ENCODE measurements at regions not wholly inside any gene's neighbourhood (a gene's known extent, or its start where the extent isn't known, plus 50 kb on each side); places are given as distances from the start of the nearest gene placed in this dataset.

DNA sequence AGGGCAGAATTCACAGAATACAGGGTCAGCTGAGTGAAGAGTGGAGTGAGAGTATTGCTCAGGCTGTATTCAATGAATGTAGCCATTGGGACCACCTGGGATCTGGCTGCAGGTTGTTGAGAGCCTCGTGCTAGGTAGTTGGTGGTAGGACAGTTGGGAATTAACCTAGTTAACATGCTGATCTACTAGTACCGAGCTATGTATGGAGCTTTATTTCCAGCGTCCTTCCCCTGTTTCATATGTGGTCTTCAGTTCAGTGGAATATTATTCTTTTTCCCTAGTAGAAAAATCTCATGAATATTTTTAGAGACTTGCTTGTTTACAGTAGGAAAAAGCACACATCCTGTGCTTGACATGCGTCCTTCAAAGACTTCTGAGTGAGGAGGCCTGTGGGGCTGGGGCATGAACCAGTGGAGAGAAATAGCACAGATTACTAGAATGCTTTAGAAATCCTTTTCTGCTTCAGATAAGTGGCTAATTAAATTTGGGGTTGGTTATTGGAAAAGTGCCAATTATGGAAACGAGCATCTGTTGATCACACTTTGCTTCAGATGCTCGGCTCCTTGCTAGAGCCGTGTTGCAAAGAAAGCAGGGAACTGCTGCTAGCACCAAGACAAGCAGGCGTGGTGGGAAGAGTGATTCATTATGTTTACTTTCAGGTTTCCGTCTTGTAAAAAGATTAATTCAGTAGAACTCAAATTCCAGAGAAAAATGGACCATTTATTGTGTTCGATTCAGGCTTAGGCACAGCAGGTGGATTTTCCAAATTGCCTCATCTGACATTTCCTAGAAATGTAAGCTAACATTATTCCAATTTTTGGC lies 53.6 kb downstream of the ARF6 start:
- peak; percentile 51 for DNase-seq
- peaks cover 7% of the 10 kb centered on the region for H3K9me3 Mint-ChIP-seq

DNA sequence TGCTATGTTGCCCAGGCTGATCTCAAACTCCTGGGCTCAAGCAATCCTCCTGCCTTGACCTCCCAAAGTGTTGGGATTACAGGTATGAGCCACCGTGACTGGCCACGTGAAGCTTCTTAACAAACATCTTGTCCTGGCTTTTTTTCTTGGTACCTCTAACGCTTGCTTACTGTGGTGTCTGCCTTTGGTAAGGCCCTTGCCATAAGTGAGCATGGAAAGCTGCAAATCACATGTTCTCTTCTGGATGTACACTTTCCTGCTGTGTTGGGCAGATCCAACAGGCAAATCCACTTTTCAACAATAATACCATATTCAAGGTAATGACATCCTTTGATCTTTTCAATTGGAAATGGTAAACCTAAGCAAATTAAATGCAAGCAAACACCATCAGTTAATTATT lies 54.6 kb downstream of the ARF6 start:
- no peaks in the 10 kb centered on the region for H3K27me3 Mint-ChIP-seq (ENCODE audit: low read depth)
- H3K27ac Mint-ChIP-seq = no peak overlapping the region
- no peak for DNase-seq
- peaks cover 7% of the 10 kb centered on the region for H3K9me3 Mint-ChIP-seq
- peaks cover 62% of the 10 kb centered on the region for H3K4me1 Mint-ChIP-seq (ENCODE audit: low read depth)
- CTCF ChIA-PET = interaction anchor here (0.7 to 1.3 kb wide), 2 partner anchors 29 to 85 kb away, joined by 3 to 7 read pairs; no protein-coding TSS in a partner anchor
- intact Hi-C loops (cut with micrococcal nuclease) = no loop called here
- no peak overlapping the region for H3K4me3 Mint-ChIP-seq
- peaks cover 2% of the 10 kb centered on the region for H3K36me3 Mint-ChIP-seq (ENCODE audit: low read depth)

More for the DNA sequence above, 53.6 kb downstream of the ARF6 start:
- Mint-ChIP-seq H3K4me3 (peak overlapping the region; percentile 44), H3K27me3 (ENCODE audit: low read depth) (no peaks in the 10 kb centered on the region), H3K27ac (peak overlapping the region; percentile 62), H3K4me1 (ENCODE audit: low read depth) (peaks cover 64% of the 10 kb centered on the region), H3K36me3 (ENCODE audit: low read depth) (peaks cover 2% of the 10 kb centered on the region)
- intact Hi-C loops (cut with micrococcal nuclease) = loop anchor here (1.0 kb wide), 1 partner anchor 47 kb away; no protein-coding TSS in a partner anchor
- CTCF ChIA-PET = interaction anchor here (0.6 to 1.3 kb wide), 4 partner anchors 25 to 131 kb away, joined by 3 to 7 read pairs (median 4); no protein-coding TSS in a partner anchor

DNA sequence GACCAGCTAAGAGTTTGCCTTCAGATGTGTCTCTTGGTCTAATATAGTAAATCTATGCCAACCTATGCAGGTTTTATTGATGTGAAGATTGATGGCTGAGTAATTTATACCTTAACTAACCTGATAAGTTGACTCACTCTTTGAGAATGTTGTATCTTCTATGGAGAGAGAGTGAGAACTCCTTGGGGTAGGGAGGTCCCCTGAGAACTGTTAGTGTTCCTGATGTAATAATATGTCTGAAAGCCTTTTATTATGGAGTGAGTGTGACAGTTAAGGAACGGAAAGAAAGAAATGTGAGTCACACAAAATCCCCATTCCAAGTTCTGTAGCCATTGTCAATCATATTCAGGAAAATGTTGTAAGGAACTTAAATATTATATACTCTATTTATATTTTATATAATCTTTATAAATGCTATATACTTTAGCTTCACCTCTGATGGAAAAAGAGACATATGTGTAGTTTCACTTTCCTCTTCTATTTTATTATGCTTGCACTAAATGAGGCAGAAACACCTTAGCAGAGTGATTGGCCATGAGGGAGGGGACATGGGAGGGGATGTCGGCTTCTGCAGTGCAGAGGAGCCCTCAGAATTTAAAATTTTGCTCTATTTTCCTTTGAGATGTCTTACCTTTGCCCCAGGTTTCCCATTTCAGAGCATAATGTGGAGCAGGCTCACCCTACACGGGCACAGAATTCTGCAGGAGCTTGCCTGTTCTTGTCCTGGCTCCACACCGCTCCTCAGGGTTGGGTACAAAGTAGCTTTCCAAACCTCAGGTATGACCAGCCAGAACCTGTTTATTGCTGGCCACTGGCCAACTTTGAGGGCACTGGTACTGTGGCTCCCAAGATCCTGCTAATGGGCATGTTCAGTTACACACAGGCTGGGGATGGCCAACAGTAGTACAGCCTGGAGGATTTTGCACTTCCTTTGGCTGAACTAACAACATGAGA lies 57.7 kb downstream of the ARF6 start:
- no peaks in the 10 kb centered on the region for H3K9me3 Mint-ChIP-seq
- H3K27me3 Mint-ChIP-seq (ENCODE audit: low read depth) = no peaks in the 10 kb centered on the region
- peaks cover 49% of the 10 kb centered on the region for H3K4me1 Mint-ChIP-seq (ENCODE audit: low read depth)
- DNase-seq = peak; percentile 32
- no peak overlapping the region for H3K4me3 Mint-ChIP-seq
- H3K36me3 Mint-ChIP-seq (ENCODE audit: low read depth) = no peaks in the 10 kb centered on the region
- H3K27ac Mint-ChIP-seq = peak overlapping the region; percentile 24
- CTCF ChIA-PET = interaction anchor here (1.1 to 1.3 kb wide), 4 partner anchors 10 to 83 kb away, joined by 3 to 4 read pairs (median 3); no protein-coding TSS in a partner anchor
- intact Hi-C loops (cut with micrococcal nuclease) = loop anchor here (1.0 to 2.0 kb wide), 9 partner anchors 12 to 133 kb away; no protein-coding TSS in a partner anchor

DNA sequence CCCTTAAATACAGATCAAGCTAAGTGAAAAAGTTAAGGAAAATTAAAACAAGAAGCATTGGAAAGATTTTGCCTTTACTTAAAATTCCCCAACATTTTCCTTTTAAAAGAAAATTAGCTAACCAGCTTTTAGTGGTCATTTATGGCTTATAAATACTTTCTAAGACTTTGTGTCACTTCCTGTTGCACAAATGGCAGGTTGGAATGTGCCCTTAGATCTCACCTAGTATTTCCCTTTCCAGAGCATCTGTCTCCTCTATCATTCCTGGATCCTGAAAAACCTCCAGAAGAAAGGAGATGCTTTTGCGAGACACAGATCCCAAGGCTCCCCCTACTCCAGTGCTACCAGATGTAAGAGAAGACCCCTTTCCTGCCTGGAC lies 58.3 kb downstream of the ARF6 start:
- Mint-ChIP-seq H3K27ac (no peak overlapping the region), H3K9me3 (no peaks in the 10 kb centered on the region), H3K36me3 (ENCODE audit: low read depth) (no peaks in the 10 kb centered on the region), H3K4me1 (ENCODE audit: low read depth) (peaks cover 42% of the 10 kb centered on the region), H3K27me3 (ENCODE audit: low read depth) (no peaks in the 10 kb centered on the region), H3K4me3 (no peak overlapping the region)
- CTCF ChIA-PET = interaction anchor here (0.9 to 1.2 kb wide), 3 partner anchors 71 to 86 kb away, joined by 3 read pairs; no protein-coding TSS in a partner anchor
- intact Hi-C loops (cut with micrococcal nuclease) = loop anchor here (2.0 kb wide), 1 partner anchor 44 kb away; no protein-coding TSS in a partner anchor
- no peak for DNase-seq

DNA sequence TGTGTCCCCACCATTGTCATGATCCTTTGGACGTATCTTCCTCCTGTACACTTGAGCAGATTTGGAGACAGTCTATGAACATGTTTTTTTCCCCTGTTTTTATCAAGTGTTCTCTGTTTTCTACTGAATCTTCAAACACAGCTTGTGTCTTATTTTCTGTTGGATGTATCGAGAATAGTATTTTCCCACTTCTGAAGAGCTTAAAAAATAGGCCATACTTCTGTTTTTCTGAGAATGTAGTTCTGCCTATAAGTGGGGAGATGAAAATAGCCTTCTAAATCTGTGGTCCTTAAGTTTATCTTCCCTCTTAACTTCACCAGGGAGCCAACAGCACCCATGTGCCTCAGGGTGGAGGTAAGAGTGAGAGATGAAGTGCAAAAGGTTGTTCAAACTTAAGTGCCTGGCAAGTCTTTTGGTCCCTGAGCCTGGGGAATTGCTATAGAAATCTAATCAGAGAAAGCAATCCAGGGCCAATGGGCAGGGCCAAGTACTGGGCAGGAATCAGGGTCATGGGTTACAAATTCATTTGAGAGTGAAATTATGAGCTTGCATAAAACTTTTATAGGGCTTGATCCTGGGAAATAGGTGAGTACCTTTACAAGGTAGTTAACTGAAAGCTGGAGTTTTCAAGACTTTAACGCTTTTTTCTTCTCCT lies 58.9 kb downstream of the ARF6 start:
- no peak overlapping the region for H3K27ac Mint-ChIP-seq
- peaks cover 36% of the 10 kb centered on the region for H3K4me1 Mint-ChIP-seq (ENCODE audit: low read depth)
- H3K4me3 Mint-ChIP-seq = no peak overlapping the region
- intact Hi-C loops (cut with micrococcal nuclease) = loop anchor here (2.0 kb wide), 1 partner anchor 45 kb away; no protein-coding TSS in a partner anchor
- no peak for DNase-seq
- no peaks in the 10 kb centered on the region for H3K36me3 Mint-ChIP-seq (ENCODE audit: low read depth)
- H3K9me3 Mint-ChIP-seq = no peaks in the 10 kb centered on the region
- CTCF ChIA-PET = interaction anchor here (0.7 to 1.2 kb wide), 3 partner anchors 51 to 87 kb away, joined by 3 read pairs; no protein-coding TSS in a partner anchor
- H3K27me3 Mint-ChIP-seq (ENCODE audit: low read depth) = no peaks in the 10 kb centered on the region

DNA sequence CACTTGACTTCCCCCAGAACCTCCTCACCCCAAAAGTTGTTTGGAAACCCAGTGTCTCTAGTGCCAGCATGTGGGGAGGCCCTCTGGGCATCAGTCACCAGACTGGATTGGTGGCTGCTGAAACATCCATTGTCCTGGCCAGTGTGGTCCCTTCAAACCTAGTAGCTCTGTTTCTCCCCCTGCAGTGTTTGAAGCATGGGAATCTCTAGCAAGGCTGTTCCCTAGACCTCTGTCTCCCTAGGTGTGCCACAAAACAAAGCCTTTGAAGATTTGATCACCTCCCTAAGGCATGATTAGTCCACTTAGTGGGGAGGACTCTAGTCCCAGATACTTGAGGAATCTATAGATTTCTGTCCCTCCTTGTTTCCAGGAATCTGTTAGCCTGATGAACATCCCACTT lies 60.3 kb downstream of the ARF6 start:
- no peak overlapping the region for H3K27ac Mint-ChIP-seq

DNA sequence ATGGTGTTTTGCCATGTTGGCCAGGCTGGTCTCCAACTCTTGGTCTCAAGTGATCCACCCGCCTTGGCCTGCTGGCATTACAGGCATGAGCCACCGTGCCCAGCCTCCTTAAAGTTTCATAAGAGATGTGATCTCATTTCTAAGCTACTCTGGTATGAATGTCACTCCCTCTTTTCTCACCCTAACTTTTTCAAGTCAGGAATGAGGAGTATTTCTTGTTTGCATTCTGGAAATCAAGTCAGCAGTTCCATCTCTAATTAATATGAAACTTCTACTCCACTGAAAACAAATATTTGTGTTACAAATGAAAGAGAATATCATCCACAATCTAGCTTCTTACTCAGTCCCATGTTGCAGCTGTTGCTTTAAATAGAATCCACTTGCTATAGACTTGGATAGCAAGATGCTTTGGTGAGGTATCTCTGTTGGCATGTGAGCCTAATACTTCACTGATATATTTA lies 61.3 kb downstream of the ARF6 start:
- DNase-seq = no peak
- H3K9me3 Mint-ChIP-seq = no peaks in the 10 kb centered on the region
- CTCF ChIA-PET = interaction anchor here (1.5 kb wide), 1 partner anchor 38 kb away, joined by 4 read pairs; no protein-coding TSS in a partner anchor
- H3K27ac Mint-ChIP-seq = no peak overlapping the region
- H3K4me3 Mint-ChIP-seq = no peak overlapping the region
- intact Hi-C loops (cut with micrococcal nuclease) = no loop called here
- H3K4me1 Mint-ChIP-seq (ENCODE audit: low read depth) = peaks cover 20% of the 10 kb centered on the region
- no peaks in the 10 kb centered on the region for H3K36me3 Mint-ChIP-seq (ENCODE audit: low read depth)
- no peaks in the 10 kb centered on the region for H3K27me3 Mint-ChIP-seq (ENCODE audit: low read depth)

More for the DNA sequence above, 60.3 kb downstream of the ARF6 start:
- Mint-ChIP-seq H3K9me3 (no peaks in the 10 kb centered on the region), H3K36me3 (ENCODE audit: low read depth) (no peaks in the 10 kb centered on the region), H3K4me1 (ENCODE audit: low read depth) (peaks cover 24% of the 10 kb centered on the region), H3K4me3 (no peak overlapping the region), H3K27me3 (ENCODE audit: low read depth) (no peaks in the 10 kb centered on the region)
- CTCF ChIA-PET = interaction anchor here (0.5 to 0.6 kb wide), 2 partner anchors 87 to 159 kb away, joined by 3 to 5 read pairs; no protein-coding TSS in a partner anchor
- intact Hi-C loops (cut with micrococcal nuclease) = no loop called here
- no peak for DNase-seq

DNA sequence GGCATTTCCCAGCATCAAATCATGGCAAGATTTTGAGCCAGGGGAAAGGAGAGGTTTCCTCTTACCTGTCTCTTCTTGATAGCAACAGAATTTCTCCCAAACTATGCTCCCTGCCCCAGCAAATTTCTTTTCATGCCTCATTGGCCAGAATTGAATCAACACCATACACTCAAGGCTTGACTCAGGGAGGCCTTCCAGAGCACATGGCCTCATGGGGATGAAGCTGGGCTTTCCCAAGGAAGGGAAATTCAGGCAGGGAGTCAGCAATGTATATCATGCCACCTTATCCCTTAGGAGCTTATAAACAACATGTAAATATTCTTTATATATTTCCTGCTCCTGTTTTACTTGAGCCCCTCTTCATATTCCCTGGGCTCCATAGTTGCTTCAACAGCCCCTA lies 62.1 kb downstream of the ARF6 start:
- Mint-ChIP-seq H3K36me3 (ENCODE audit: low read depth) (no peaks in the 10 kb centered on the region), H3K4me1 (ENCODE audit: low read depth) (peaks cover 21% of the 10 kb centered on the region), H3K9me3 (no peaks in the 10 kb centered on the region), H3K27me3 (ENCODE audit: low read depth) (no peaks in the 10 kb centered on the region), H3K27ac (no peak overlapping the region), H3K4me3 (no peak overlapping the region)
- intact Hi-C loops (cut with micrococcal nuclease) = no loop called here
- CTCF ChIA-PET = interaction anchor here (1.5 kb wide), 1 partner anchor 39 kb away, joined by 4 read pairs; no protein-coding TSS in a partner anchor
- DNase-seq = no peak

DNA sequence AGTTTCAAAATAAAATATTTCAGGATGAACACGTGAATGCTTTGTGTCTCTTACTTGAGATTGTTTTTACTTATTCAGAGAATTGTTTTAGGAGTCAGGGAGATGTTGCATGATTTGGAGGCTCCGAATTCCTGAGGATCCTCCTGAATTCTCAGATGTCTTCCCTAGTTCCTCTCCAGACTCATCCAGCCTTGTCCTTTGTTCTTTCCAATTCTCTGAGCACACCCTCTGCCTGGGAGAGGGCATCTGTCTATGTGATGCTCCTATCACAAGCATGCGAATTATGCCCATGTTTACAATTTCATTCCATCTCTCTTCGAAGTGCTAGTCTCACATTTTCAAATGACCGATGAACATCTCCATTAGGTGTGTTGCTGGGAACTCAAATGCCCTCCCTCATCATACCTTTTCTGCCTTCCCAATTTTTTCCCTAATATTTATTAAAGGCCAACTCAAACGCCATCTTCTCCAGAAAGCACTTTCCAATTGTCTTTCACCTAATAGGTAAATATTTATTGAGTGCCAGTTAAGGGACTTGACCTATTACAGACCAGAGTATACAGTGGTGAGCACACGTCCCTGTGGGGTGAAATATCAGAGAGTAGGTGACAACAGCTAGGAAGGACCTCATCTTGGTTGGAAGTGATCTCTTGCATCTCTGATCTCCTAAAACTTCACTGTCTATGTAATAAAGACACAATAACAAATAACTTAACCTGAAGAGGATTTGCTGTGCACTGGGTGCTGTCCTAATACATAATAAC lies 64.4 kb downstream of the ARF6 start:
- Mint-ChIP-seq H3K4me3 (no peak overlapping the region), H3K27me3 (ENCODE audit: low read depth) (no peaks in the 10 kb centered on the region), H3K4me1 (ENCODE audit: low read depth) (peaks cover 28% of the 10 kb centered on the region), H3K36me3 (ENCODE audit: low read depth) (no peaks in the 10 kb centered on the region), H3K27ac (no peak overlapping the region), H3K9me3 (no peaks in the 10 kb centered on the region)
- CTCF ChIA-PET = interaction anchor here (1.5 kb wide), 1 partner anchor 14 kb away, joined by 3 read pairs; no protein-coding TSS in a partner anchor
- DNase-seq = no peak
- intact Hi-C loops (cut with micrococcal nuclease) = no loop called here

DNA sequence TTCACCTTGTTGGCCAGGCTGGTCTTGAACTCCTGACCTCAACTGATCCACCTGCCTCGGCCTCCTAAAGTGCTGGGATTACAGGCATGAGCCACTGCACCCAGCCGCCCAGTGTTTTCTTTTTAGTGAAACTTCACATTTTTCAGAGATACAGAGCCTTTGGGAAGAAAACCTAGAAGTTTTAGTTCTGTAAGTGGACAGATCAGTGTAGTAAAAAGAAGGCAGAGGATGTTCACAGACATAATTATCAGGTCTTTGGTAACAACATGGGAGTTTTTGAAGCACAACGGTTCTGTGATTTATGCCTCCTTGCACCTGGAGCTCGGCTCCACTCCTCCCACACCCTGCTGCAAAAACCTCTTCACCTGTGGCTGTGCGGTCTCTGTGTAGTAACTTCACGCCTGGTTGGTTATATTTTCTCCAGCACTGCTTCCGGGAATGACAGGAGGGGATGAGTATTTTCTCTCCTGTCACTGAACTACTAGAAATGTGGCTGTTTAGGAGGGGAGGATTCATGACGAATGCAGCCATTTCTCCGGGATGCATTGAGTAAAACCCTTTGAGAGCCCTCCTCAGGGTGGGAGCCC lies 67.0 kb downstream of the ARF6 start:
- DNase-seq = peak; percentile 63
- Mint-ChIP-seq H3K9me3 (no peaks in the 10 kb centered on the region), H3K27me3 (ENCODE audit: low read depth) (no peaks in the 10 kb centered on the region), H3K36me3 (ENCODE audit: low read depth) (no peaks in the 10 kb centered on the region), H3K4me3 (no peak overlapping the region), H3K27ac (peak overlapping the region; percentile 50), H3K4me1 (ENCODE audit: low read depth) (peaks cover 36% of the 10 kb centered on the region)
- CTCF ChIA-PET = no interaction called here
- intact Hi-C loops (cut with micrococcal nuclease) = no loop called here

DNA sequence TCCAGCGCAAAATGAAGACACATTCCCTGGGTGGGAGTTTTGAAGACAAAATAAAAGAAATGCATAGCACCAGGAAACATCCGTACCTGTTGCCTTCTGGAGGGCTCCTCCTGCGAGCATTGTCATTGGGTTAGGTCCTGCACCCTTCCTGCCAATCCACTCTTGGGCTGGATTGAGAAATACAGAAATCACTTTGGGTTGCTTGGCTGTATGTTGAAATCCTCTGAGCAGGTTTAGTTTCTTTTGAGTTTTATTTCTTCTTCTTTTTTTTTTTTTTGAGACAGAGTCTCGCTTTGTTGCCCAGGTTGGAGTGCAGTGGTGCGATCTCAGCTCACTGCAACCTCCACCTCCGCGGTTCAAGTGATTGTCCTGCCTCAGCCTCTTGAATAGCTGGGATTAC lies 67.6 kb downstream of the ARF6 start:
- H3K4me1 Mint-ChIP-seq (ENCODE audit: low read depth) = peaks cover 36% of the 10 kb centered on the region

More for the DNA sequence above, 67.6 kb downstream of the ARF6 start:
- CTCF ChIA-PET = no interaction called here
- Mint-ChIP-seq H3K9me3 (no peaks in the 10 kb centered on the region), H3K36me3 (ENCODE audit: low read depth) (no peaks in the 10 kb centered on the region), H3K27me3 (ENCODE audit: low read depth) (no peaks in the 10 kb centered on the region), H3K27ac (no peak overlapping the region), H3K4me3 (no peak overlapping the region)
- intact Hi-C loops (cut with micrococcal nuclease) = no loop called here
- no peak for DNase-seq
